HG03558 (cell line): ENCODE measurements at regions not wholly inside any gene's neighbourhood (a gene's known extent, or its start where the extent isn't known, plus 50 kb on each side); places are given as distances from the start of the nearest gene placed in this dataset.
"Not testable (repeated sequence)": the region's sequence is repeated elsewhere in the genome, so short reads cannot be mapped to it uniquely, and the experiment has no call there.

Source experiments
- ATAC-seq: cut with Tn5 transposase; IDR thresholded peaks from one replicate; pipeline ENCODE4 v1.9.1; 2021; ENCODE audit warnings: moderate number of reproducible peaks; ENCODE audit not compliant: unreplicated experiment; ENCODE audit errors: extremely low read depth

- no peak for ATAC-seq
Observed at GRCh38 chr1:186775881-186776560, 52.7 kb upstream of the PLA2G4A start.

DNA sequence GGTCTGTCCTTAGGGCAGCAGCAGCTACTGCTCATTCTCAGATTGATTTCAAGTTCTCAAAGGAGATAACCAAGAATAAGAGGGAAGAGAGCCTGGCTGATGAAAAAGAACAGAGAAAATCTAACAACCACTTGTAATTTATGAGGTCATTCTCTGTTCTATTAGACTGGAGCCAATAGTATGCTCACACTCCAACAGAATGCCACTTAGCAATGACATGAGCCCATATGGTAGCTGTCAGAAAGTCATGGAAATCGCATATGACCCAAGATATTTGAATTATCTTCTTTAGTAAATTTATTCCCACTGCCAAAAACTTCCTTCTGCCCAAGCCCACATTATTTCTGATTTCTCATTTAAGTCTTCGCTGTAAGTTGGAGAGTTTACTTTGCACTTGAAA, 53.7 kb upstream of the PLA2G4A start:
- ATAC-seq, result no peak

- ATAC-seq, result no peak
Observed at GRCh38 chr1:186772228-186772627, 56.5 kb upstream of the PLA2G4A start.

GRCh38 chr1:186770421-186770820, 58.3 kb upstream of the PLA2G4A start:
- ATAC-seq, result no peak

DNA sequence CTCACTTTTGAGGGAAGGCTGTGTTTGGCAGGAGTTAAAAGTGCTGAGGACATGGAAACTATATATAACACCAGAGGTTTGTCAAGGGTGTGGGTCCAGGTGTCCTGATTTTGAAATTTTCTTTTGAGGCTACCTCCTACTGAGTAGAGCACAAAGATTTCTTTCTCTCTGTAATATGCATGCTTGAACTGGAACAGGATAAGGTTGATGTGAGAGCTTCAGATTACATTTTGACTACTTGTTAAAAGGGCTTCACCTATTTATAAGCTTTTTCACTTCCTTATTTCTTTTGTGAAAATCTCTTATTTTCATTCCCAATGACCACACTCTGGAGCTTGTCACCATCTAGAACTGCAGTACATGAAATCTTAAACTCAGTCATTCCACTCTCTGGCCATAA, 59.8 kb upstream of the PLA2G4A start:
- peak; percentile 84 for ATAC-seq

- no peak for ATAC-seq
Observed at GRCh38 chr1:186765446-186765845, 63.3 kb upstream of the PLA2G4A start.

GRCh38 chr1:186763107-186763506, 65.6 kb upstream of the PLA2G4A start:
- ATAC-seq, result peak; percentile 62

- no peak for ATAC-seq
Observed at GRCh38 chr1:186762653-186763052, 66.1 kb upstream of the PLA2G4A start.

DNA sequence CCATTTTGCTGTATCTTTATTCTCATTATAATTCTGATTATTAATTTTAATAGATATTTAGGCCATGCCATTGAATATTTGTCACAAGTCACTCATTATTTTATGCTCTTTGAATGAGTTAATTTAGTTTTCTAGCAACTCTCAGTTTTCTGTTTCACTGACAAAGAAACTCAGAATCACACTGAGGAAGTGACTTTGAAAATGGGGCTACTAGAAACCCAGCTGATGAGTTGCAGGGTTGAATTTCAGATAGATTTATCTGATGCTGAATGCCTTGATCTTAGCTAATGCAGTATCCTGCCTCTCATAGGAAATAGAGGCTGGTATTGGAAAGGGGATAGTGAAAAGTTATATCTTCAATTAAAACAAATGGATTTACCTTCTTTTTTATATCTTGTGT, 67.4 kb upstream of the PLA2G4A start:
- ATAC-seq, result no peak

DNA sequence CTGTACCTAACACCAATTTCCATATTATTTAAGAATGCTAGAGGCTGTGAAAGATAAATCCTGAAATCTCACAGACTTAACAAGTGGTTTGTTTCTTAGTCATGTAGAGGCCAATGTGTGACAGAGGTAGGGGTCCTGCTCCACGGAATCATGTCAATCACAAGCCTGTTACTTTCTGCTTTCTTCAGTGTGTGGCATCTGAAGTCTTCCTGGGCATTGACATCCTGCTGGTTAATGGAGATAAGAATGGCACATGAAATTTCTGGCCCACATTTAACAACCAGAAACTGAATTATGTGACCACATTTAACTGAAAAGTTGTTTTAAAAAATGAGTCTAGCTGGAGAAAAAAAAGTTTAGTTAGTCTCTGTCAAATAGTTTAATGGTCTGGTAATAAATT, 68.3 kb upstream of the PLA2G4A start:
- ATAC-seq, result no peak

DNA sequence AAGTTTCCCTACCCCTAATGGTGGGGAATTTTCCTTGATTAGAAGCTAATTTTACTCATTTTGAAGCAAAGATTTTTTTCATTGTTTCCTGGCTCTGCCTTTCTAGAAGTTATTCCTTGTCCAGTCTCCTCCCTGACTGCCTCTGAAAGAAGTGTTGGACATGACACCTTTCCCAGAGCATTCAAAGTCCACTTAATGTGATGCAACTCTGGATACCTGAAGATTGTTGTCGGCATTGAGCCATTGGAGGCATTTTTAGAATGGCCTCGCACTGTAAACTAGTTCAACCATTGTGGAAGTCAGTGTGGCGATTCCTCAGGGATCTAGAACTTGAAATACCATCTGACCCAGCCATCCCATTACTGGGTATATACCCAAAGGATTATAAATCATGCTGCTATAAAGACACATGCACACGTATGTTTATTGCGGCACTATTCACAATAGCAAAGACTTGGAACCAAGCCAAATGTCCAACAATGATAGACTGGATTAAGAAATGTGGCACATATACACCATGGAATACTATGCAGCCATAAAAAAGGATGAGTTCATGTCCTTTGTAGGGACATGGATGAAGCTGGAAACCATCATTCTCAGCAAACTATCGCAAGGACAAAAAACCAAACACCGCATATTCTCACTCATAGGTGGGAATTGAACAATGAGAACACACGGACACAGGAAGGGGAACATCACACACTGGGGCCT, 69.7 kb upstream of the PLA2G4A start:
- not testable (repeated sequence) for ATAC-seq

DNA sequence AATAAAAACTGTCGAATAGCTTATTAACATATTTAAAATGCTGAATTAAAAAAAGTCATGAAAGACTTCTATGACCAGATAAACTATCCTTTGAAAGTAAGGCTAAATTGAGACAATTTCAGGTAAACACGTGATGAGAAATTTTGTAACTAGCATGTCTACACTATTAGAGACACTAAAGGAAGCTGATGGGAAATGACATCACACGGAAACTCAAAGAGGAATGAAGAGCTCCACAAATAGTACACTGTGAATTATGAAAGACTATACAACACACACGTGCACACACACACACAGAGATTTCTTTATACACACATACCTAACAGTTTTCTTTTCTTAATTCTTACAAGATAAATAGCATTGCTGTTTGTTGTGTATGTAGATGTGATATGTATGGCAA, 70.9 kb upstream of the PLA2G4A start:
- no peak for ATAC-seq

DNA sequence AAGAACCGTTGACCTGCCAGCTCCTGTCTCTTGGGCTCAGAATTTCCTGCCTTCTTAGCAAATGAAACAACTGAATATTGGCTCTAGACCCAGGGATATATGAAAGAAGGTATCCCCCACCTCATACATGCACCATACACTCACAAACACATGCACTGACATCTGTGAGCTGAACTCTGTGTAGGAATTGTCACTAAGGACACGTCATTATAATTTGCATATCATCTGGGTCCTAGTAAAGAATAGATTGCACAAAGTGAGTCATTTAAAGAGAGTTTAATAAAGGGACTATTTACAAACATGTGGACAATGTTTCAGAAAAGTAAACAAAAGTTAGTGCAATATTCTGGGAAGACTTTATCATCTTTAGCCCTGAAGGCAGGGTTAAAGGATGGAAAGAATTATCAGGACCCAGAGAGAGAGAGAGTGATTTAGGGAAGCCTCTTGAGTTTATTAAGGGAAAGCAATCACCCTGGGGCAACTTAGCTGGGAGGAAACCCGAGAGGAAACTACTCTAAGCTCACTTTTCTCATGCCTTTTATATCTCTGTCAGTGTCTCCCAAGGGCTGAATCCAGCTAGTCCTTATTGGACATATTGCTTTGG, 74.1 kb upstream of the PLA2G4A start:
- ATAC-seq, result no peak

GRCh38 chr1:186753241-186753640, 73.0 kb upstream of the PTGS2 start:
- ATAC-seq, result no peak

- ATAC-seq, result no peak
Observed at GRCh38 chr1:186750257-186750656, 70.0 kb upstream of the PTGS2 start.

- ATAC-seq, result no peak
Observed at GRCh38 chr1:186749820-186750219, 69.6 kb upstream of the PTGS2 start.

DNA sequence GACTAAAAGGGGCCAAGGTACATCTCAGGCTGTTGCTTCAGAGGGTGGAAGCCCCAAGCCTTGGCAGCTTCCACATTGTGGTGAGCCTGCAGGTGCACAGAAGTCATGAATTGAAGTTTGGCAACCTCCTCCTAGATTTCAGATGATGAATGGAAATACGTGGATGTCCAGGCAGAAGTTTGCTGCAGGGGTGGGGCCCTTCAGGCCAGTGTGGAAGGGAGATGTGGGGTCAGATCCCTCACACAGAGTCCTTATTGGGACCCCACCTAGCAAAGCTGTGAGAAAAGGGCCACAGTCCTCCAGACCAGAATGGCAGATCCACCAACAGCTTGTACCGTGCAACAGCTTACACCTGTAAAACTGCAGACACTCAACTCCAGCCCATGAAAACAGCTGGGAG, 67.4 kb upstream of the PTGS2 start:
- no peak for ATAC-seq

DNA sequence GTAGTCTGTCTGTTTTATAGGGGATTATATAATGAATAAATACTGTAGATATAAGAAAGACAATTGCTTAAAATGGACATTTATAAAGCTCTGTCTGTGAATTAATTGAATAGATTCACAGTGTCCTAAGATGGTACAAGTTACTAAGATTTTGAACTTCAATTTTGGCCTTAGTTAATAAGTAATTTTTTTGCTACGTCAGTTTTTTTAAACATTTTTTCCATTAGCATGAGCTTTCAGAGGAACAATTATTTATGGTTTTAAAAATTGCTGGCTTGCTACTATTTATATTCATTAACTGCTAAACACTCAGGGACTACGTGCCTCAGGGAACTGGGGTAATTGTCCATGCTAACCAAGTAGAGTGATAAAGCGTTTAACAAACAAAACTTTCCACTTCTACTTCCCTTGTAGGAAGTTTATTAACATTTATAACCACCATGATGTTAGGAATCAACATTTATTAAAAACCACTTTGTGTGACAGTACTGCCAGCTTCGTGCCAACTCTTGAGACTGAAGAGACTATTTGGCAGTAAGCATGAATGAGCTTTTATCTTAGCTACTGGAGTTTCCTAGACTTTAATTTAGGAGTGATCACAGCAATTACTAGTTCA, 65.4 kb upstream of the PTGS2 start:
- no peak for ATAC-seq

GRCh38 chr1:186741640-186742039, 61.4 kb upstream of the PTGS2 start:
- ATAC-seq, result no peak

- ATAC-seq, result peak; percentile 45
Observed at GRCh38 chr1:186740324-186740723, 60.1 kb upstream of the PTGS2 start.

- no peak for ATAC-seq
Observed at GRCh38 chr1:186739515-186739914, 59.3 kb upstream of the PTGS2 start.
